T-cell (primary cell): ENCODE measurements at regions not wholly inside any gene's neighbourhood (a gene's known extent, or its start where the extent isn't known, plus 50 kb on each side); places are given as distances from the start of the nearest gene placed in this dataset.

ENCODE experiments used
- ATAC-seq, 4 experiments: fragments of 200-7000 bp in 3 of 4; fragments of 150-1000 bp in 1 of 4; cut with Tn5 transposase; replicated peaks in 1 of 4; 1 replicate in 3 of 4; 2 replicates in 1 of 4; pipeline ENCODE4 v1.10.0; 2021; ENCODE audit warnings: moderate library complexity in 3 of 4, mild to moderate bottlenecking in 2 of 4, moderate number of reproducible peaks in 1 of 4
- CTCF ChIA-PET, 2 donors: fragments of 300-600 bp; sonication (Branson Sonifier 250); formaldehyde crosslinking; loops; one replicate each; lab custom pipeline; 2022; ENCODE audit warnings: antibody characterized with exemption in 2 of 2; lab: Charles Lee
- POLR2A ChIA-PET, 2 donors: fragments of 300-600 bp; sonication (Branson Sonifier 250); formaldehyde crosslinking; loops; one replicate each; lab custom pipeline; 2022; ENCODE audit warnings: antibody characterized with exemption in 2 of 2; lab: Charles Lee
- DNase-seq, 35 experiments: peaks; one replicate each; pipeline versions ENCODE4 v3.0.0 to v3.0.0-alpha.2; 2013 to 2023
- H3K27ac ChIP-seq: one replicate; pipeline ENCODE4 v1.5.1; 2013; ENCODE audit warnings: low read length
- H3K27me3 ChIP-seq, 2 experiments: replicated peaks in 1 of 2; 1 replicate in 1 of 2; 2 replicates in 1 of 2; pipeline versions ENCODE4 v1.6.1 to v1.7.0; 2013; ENCODE audit warnings: low read length in 1 of 2, mixed read lengths in 1 of 2; ENCODE audit not compliant: control insufficient read depth in 2 of 2, insufficient read depth in 2 of 2; ENCODE audit errors: extremely low read depth in 1 of 2
- H3K36me3 ChIP-seq, 2 donors: 1 replicate in 1 of 2; 2 replicates in 1 of 2; pipeline versions ENCODE4 v1.6.1 to v1.7.0; 2013; ENCODE audit warnings: low read length in 1 of 2; ENCODE audit not compliant: control insufficient read depth in 2 of 2, insufficient read depth in 1 of 2; ENCODE audit errors: extremely low read depth in 1 of 2
- H3K4me1 ChIP-seq, 2 experiments: 1 replicate in 1 of 2; 2 replicates in 1 of 2; pipeline versions ENCODE4 v1.6.1 to v1.7.0; 2013; ENCODE audit warnings: low read length in 2 of 2, mixed read lengths in 1 of 2; ENCODE audit not compliant: insufficient read depth in 2 of 2, control insufficient read depth in 1 of 2; ENCODE audit errors: extremely low read depth in 1 of 2
- H3K4me3 ChIP-seq, 2 donors: 1 replicate in 1 of 2; 2 replicates in 1 of 2; pipeline versions ENCODE4 v1.5.1 to v1.7.0; 2013; ENCODE audit warnings: mild to moderate bottlenecking in 2 of 2, low read length in 1 of 2, moderate library complexity in 1 of 2; ENCODE audit not compliant: control insufficient read depth in 1 of 2; ENCODE audit errors: extremely low read depth in 1 of 2
- H3K9me3 ChIP-seq: 2 replicates; pipeline ENCODE4 v1.7.0; 2013
- H3K27ac Mint-ChIP-seq, 2 donors: one replicate each; pipeline ENCODE4 v1.8.0; 2020 to 2021; ENCODE audit warnings: mild to moderate bottlenecking in 2 of 2, mixed read lengths in 2 of 2
- H3K27me3 Mint-ChIP-seq, 2 donors: one replicate each; pipeline ENCODE4 v1.8.0; 2021 to 2022; ENCODE audit warnings: mixed read lengths in 2 of 2
- H3K36me3 Mint-ChIP-seq: one replicate; pipeline ENCODE4 v1.8.0; 2021; ENCODE audit warnings: mixed read lengths
- H3K4me1 Mint-ChIP-seq, 3 donors: one replicate each; pipeline ENCODE4 v1.8.0; 2020 to 2022; ENCODE audit warnings: mixed read lengths in 3 of 3, mild to moderate bottlenecking in 1 of 3
- H3K4me3 Mint-ChIP-seq, 3 donors: one replicate each; pipeline ENCODE4 v1.8.0; 2020 to 2022; ENCODE audit warnings: mild to moderate bottlenecking in 3 of 3, mixed read lengths in 3 of 3, moderate library complexity in 3 of 3
- H3K9me3 Mint-ChIP-seq, 3 donors: one replicate each; pipeline ENCODE4 v1.8.0; 2020 to 2022; ENCODE audit warnings: mixed read lengths in 3 of 3
- WGBS: methylation state at CpG from one replicate; pipeline ENCODE4 v1.1.5; 2013; ENCODE audit warnings: missing lambda C conversion rate; ENCODE audit not compliant: insufficient coverage; 5-methylcytosine and 5-hydroxymethylcytosine counted together

- CTCF ChIA-PET: no interaction called here
- ATAC-seq: no peak
Observed at GRCh38 chrX:23554304-23554703, 113.0 kb upstream of the PRDX4 start.

DNA sequence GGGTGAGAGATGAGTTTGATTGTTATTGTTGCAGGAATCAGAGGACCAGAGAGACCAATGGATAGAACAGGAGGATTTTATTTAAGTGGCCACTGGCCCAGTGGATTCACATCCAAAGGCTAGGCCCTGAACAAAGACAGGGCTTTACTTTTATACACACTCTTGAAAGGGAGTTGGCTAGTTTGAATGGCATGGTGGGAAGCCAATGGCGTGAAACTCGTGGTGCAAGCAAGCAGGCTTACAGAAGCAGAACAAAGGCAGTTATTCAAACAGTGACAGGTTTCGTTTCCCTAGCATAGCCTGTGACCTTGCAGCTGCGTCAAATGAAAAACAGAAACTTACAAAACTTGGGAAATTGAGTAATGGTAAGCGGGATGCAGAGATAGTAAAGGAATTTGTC lies 110.2 kb upstream of the PRDX4 start:
- POLR2A ChIA-PET: no interaction called here
- 80% methylated on average over 1 of the region's 5 CpGs for WGBS
- ATAC-seq: no peak

More at GRCh38 chrX:23554304-23554703, 113.0 kb upstream of the PRDX4 start:
- no peak overlapping the region for H3K27ac Mint-ChIP-seq
- H3K9me3 Mint-ChIP-seq: peaks cover 14 to 25% (median 17%) of the 10 kb centered on the region in 3 donors
- H3K4me1 ChIP-seq: no peaks in the 10 kb centered on the region
- no peaks in the 10 kb centered on the region for H3K27me3 ChIP-seq
- H3K9me3 ChIP-seq: no peaks in the 10 kb centered on the region
- WGBS: no CpG with 5 or more reads among the region's 3 CpGs
- peaks cover 2 to 11% of the 10 kb centered on the region in 2 donors for H3K27me3 Mint-ChIP-seq
- H3K4me3 Mint-ChIP-seq: no peak overlapping the region
- no peak overlapping the region for H3K27ac ChIP-seq
- no peak for DNase-seq
- no peak overlapping the region for H3K4me3 ChIP-seq
- no peaks in the 10 kb centered on the region for H3K36me3 Mint-ChIP-seq
- no peaks in the 10 kb centered on the region for H3K4me1 Mint-ChIP-seq
- no peaks in the 10 kb centered on the region for H3K36me3 ChIP-seq
- POLR2A ChIA-PET: no interaction called here

GRCh38 chrX:23559975-23560374 lies 107.3 kb upstream of the PRDX4 start:
- Mint-ChIP-seq H3K36me3 (no peaks in the 10 kb centered on the region), H3K4me3 (no peak overlapping the region), H3K9me3 (peaks cover 28 to 33% (median 29%) of the 10 kb centered on the region in 3 donors), H3K27me3 (peaks cover 0 to 7% of the 10 kb centered on the region in 2 donors), H3K27ac (no peak overlapping the region), H3K4me1 (no peaks in the 10 kb centered on the region)
- H3K9me3 ChIP-seq: no peaks in the 10 kb centered on the region
- no peaks in the 10 kb centered on the region for H3K4me1 ChIP-seq
- no peaks in the 10 kb centered on the region for H3K36me3 ChIP-seq
- no peak for DNase-seq
- POLR2A ChIA-PET: no interaction called here
- CTCF ChIA-PET: interaction anchor here in 1 of 2 donors (0.6 kb wide), 1 partner anchor 225 kb away, joined by 5 read pairs; no protein-coding TSS in a partner anchor
- WGBS: no CpG with 5 or more reads among the region's 1 CpG
- ATAC-seq: no peak
- H3K27ac ChIP-seq: no peak overlapping the region
- H3K27me3 ChIP-seq: no peaks in the 10 kb centered on the region
- no peak overlapping the region for H3K4me3 ChIP-seq

More for the DNA sequence above, 110.2 kb upstream of the PRDX4 start:
- H3K9me3 ChIP-seq: no peaks in the 10 kb centered on the region
- Mint-ChIP-seq H3K36me3 (no peaks in the 10 kb centered on the region), H3K9me3 (peaks cover 23 to 33% (median 25%) of the 10 kb centered on the region in 3 donors), H3K4me3 (no peak overlapping the region), H3K27me3 (peaks cover 0 to 7% of the 10 kb centered on the region in 2 donors), H3K27ac (no peak overlapping the region), H3K4me1 (no peaks in the 10 kb centered on the region)
- no peak overlapping the region for H3K4me3 ChIP-seq
- CTCF ChIA-PET: no interaction called here
- no peaks in the 10 kb centered on the region for H3K4me1 ChIP-seq
- H3K36me3 ChIP-seq: no peaks in the 10 kb centered on the region
- DNase-seq: no peak
- H3K27ac ChIP-seq: no peak overlapping the region
- no peaks in the 10 kb centered on the region for H3K27me3 ChIP-seq

DNA sequence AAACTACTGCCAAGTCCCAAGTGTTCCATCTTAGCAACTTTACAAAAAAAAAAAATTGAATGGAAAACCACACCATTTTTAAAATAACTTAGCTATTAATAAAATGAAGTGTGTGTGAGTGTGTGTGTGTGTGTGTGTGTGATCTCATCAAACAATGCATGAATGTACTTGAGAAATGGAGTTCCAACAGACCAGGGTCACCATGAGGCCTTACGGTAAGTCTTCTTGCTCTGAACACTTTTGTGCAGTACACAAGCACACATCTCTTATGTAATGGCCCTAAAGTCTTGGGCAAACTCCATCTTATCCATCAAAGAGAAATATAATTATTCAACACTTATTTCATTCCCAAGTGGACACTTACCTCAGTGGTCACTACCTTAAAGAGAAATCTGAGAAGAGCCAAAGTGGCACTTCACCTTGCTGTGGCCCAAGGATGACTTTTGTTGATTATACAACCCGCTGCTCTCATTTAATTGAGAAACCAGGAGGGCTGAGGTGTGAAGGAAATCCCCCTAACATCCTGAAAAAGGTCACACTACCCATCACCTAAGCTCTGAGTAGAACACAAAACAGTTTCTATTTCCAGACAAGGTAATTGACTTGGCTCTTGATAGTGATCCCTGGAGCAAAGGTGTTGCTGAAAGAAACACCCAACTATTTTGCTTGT lies 96.5 kb upstream of the PRDX4 start:
- Histone ChIP-seq H3K4me3 (no peak overlapping the region), H3K27me3 (no peaks in the 10 kb centered on the region), H3K27ac (no peak overlapping the region), H3K9me3 (no peaks in the 10 kb centered on the region), H3K36me3 (no peaks in the 10 kb centered on the region), H3K4me1 (no peaks in the 10 kb centered on the region)
- no CpG with 5 or more reads among the region's 2 CpGs for whole genome bisulfite sequencing
- H3K4me1 Mint-ChIP-seq: no peaks in the 10 kb centered on the region
- H3K27me3 Mint-ChIP-seq: peaks cover 1 to 39% of the 10 kb centered on the region in 2 donors
- no peak overlapping the region for H3K4me3 Mint-ChIP-seq
- POLR2A ChIA-PET: no interaction called here
- DNase-seq (no peak), ATAC-seq (no peak)
- CTCF ChIA-PET: interaction anchor here in 1 of 2 donors (0.6 kb wide), 1 partner anchor 169 kb away, joined by 5 read pairs; no protein-coding TSS in a partner anchor
- H3K9me3 Mint-ChIP-seq: peaks cover 4 to 12% (median 6%) of the 10 kb centered on the region in 3 donors
- H3K36me3 Mint-ChIP-seq: no peaks in the 10 kb centered on the region
- H3K27ac Mint-ChIP-seq: no peak overlapping the region

DNA sequence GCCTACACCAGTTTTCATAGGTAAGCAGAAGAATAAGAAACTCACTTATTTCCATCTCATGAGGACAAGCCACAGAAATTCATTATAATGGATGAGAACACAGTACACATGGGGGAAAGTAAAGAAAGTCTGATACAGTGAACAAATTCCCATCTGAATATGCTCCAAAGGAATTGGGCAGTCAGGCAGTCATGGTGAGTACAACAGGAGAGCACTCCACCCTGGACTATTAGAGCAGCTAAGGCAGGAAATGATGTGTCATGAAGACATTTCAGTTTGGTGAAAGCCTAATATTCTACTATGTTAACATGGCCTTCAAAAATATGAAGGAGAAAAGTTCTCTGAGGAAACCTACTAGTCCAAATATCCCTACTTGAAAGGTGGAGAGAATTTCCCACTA lies 92.0 kb upstream of the PRDX4 start:
- Histone ChIP-seq H3K27ac (no peak overlapping the region), H3K4me3 (no peak overlapping the region), H3K4me1 (no peaks in the 10 kb centered on the region), H3K27me3 (no peaks in the 10 kb centered on the region), H3K36me3 (no peaks in the 10 kb centered on the region), H3K9me3 (no peaks in the 10 kb centered on the region)
- ATAC-seq: no peak
- ChIA-PET POLR2A (no interaction called here), CTCF (no interaction called here)
- Mint-ChIP-seq H3K27ac (no peak overlapping the region), H3K36me3 (no peaks in the 10 kb centered on the region), H3K4me1 (no peaks in the 10 kb centered on the region), H3K4me3 (no peak overlapping the region), H3K9me3 (peaks cover 0 to 3% (median 0%) of the 10 kb centered on the region in 3 donors), H3K27me3 (peaks cover 0 to 25% of the 10 kb centered on the region in 2 donors)
- DNase-seq: no peak

- ChIA-PET POLR2A (no interaction called here), CTCF (no interaction called here)
- Mint-ChIP-seq H3K27ac (no peak overlapping the region), H3K4me1 (no peaks in the 10 kb centered on the region), H3K36me3 (no peaks in the 10 kb centered on the region), H3K9me3 (peaks cover 0 to 3% (median 0%) of the 10 kb centered on the region in 3 donors), H3K4me3 (no peak overlapping the region), H3K27me3 (peaks cover 0 to 15% of the 10 kb centered on the region in 2 donors)
- H3K4me1 ChIP-seq: no peaks in the 10 kb centered on the region
- DNase-seq (no peak), ATAC-seq (no peak)
- no peak overlapping the region for H3K27ac ChIP-seq
- H3K27me3 ChIP-seq: no peaks in the 10 kb centered on the region
- WGBS: no CpG with 5 or more reads among the region's 1 CpG
- H3K36me3 ChIP-seq: no peaks in the 10 kb centered on the region
- no peaks in the 10 kb centered on the region for H3K9me3 ChIP-seq
- H3K4me3 ChIP-seq: no peak overlapping the region
Observed at GRCh38 chrX:23578079-23578478, 89.2 kb upstream of the PRDX4 start.
